ENCODE measurements at regions not wholly inside any gene's neighbourhood (a gene's known extent, or its start where the extent isn't known, plus 50 kb on each side); places are given as distances from the start of the nearest gene placed in this dataset.

DNA sequence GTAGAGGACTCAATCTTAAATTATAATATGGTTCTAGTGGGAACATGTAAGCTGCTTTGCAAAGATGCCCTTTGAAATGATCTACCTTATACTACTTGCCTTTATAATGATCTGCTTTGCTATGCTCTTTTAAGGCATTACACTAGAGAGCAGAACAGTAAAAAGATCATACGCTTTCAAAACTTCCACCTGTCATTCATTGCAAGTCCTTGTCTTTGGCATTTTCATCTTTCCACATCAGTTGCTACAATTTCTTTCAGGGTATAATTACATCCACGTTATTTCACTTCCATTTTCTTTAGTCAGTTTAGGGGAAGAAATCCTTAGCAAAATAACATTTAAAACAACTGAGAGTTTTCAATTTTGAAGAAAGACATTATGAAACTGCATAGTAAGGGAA, 80.3 kb downstream of the ACTBL2 start:
- ATAC-seq (ENCODE audit: low FRiP score) = no peak
- DNase-seq (ENCODE audit: low spot score) = no peak
- no peak for TF ChIP-seq CTCF (IDR thresholded peaks at IDR 0.05)

DNA sequence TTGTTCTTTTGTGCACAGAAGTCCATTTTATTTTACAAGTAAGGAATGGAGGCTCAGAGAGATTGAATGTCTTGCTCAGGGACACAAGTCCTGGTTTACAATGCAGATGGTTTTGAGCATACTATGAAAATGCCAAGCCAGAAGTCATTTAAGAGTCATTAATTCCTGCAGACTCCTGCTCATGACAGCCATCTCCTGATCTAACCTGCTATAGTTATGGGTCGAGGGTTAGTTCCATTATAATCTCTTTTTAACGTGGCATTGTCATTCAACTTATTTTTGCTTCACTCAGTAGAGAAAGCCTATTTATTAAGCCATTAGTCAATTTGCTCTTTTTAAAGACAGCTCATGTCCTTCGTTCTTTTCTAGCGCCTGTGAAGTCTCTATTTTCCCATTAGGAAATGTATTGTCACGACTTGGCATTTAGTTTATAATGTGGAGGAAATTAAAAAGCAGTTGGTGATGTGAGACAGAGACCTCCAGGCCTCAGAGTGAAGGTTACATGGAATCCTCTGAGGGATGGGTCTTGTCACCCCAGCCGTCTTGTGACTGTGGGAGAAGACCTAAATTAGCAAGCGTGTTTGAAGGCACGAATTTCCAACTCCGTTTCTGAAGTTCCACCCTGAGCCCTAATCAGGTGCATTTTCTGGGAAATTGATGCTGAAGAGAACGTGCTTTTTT, 84.1 kb downstream of the ACTBL2 start:
- DNase-seq (ENCODE audit: low spot score) (no peak), ATAC-seq (ENCODE audit: low FRiP score) (no peak)
- TF ChIP-seq CTCF (IDR thresholded peaks at IDR 0.05) = no peak

- DNase-seq (ENCODE audit: low spot score) (no peak), ATAC-seq (ENCODE audit: low FRiP score) (no peak)
- no peak for TF ChIP-seq CTCF (IDR thresholded peaks at IDR 0.05)
These were observed 85.9 kb downstream of the ACTBL2 start for GRCh38 chr5:57396701-57397100.

DNA sequence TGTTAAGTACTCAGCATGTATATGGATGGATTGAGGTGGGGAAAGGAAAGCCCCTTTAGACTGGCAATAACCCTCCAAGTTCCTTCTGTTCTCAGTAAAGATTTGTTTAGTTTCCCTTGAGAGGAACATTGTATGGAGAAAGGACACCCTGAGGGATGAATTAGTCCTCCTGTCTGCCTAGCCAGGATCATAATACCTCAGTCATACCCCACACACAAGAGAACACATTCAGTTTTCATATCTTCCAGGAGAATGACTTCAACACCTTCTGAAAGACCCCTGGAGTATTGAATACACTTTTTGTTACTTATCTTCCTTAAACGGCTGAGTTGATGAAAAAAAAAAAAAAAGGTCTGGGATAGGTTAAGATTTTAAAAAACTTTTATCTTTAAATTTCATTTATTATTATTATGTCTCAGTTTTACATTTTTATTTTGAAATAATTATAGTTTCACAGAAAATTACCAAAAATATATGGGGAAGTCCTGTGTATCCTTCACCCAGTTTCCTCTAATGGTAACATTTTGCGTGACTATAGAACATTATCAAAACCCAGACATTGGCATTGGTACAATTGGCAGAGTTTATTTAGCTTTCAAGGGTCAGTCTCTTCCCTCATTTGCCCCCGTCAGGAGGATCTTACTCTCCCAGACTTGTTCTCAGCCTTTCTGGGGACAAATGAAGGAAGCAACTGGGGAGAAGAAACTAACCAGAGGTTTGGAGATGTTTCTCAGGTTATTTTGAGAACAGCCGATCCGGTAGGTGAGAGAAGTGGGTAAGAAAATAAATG, 88.0 kb downstream of the ACTBL2 start:
- no peak for TF ChIP-seq CTCF (IDR thresholded peaks at IDR 0.05)
- DNase-seq (ENCODE audit: low spot score) (no peak), ATAC-seq (ENCODE audit: low FRiP score) (no peak)

GRCh38 chr5:57386958-57387357, 95.7 kb downstream of the ACTBL2 start:
- no peak for ATAC-seq (ENCODE audit: low FRiP score)
- no peak for TF ChIP-seq CTCF (IDR thresholded peaks at IDR 0.05)
- DNase-seq (ENCODE audit: low spot score) = no peak

- no peak for ATAC-seq (ENCODE audit: low FRiP score)
- no peak for TF ChIP-seq CTCF (IDR thresholded peaks at IDR 0.05)
- DNase-seq (ENCODE audit: low spot score) = no peak
These were observed 99.3 kb downstream of the ACTBL2 start for GRCh38 chr5:57383093-57383861.
